CD4-positive, alpha-beta memory T cell (primary cell): ENCODE measurements at regions not wholly inside any gene's neighbourhood (a gene's known extent, or its start where the extent isn't known, plus 50 kb on each side); places are given as distances from the start of the nearest gene placed in this dataset.

Experiments used
- CTCF ChIA-PET: fragments of 350-600 bp; sonication (Branson Sonifier 250); formaldehyde crosslinking; loops from one replicate; lab custom pipeline; 2021; ENCODE audit warnings: inconsistent platforms; ENCODE audit not compliant: partially characterized antibody; lab: Charles Lee
- POLR2A ChIA-PET: fragments of 350-600 bp; sonication (Branson Sonifier 250); formaldehyde crosslinking; loops from one replicate; lab custom pipeline; 2021; ENCODE audit not compliant: partially characterized antibody; lab: Charles Lee
- DNase-seq, 5 donors: peaks; one replicate each; pipeline versions ENCODE4 v3.0.0 to v3.0.0-alpha.2; 2020 to 2022; ENCODE audit warnings: mixed read lengths in 1 of 5
- H3K27ac ChIP-seq: one replicate; pipeline ENCODE4 v1.7.0; 2013; ENCODE audit warnings: low read depth, low read length
- H3K27me3 ChIP-seq: 2 replicates; pipeline ENCODE4 v1.7.0; 2013; ENCODE audit warnings: mild to moderate bottlenecking, low read length, moderate library complexity; ENCODE audit not compliant: insufficient read depth
- H3K36me3 ChIP-seq: 2 replicates; pipeline ENCODE4 v1.7.0; 2013; ENCODE audit warnings: mild to moderate bottlenecking, low read length, moderate library complexity; ENCODE audit not compliant: insufficient read depth
- H3K4me1 ChIP-seq: 2 replicates; pipeline ENCODE4 v1.7.0; 2013; ENCODE audit warnings: mild to moderate bottlenecking, low read length, moderate library complexity; ENCODE audit not compliant: insufficient read depth
- H3K4me3 ChIP-seq, 2 donors: one replicate each; pipeline ENCODE4 v1.7.0; 2013; ENCODE audit warnings: low read length in 2 of 2, mild to moderate bottlenecking in 1 of 2
- H3K9me3 ChIP-seq, 2 donors: one replicate each; pipeline ENCODE4 v1.7.0; 2013; ENCODE audit warnings: low read length in 2 of 2, control low read depth in 1 of 2; ENCODE audit not compliant: control insufficient read depth in 1 of 2
- H3K27ac Mint-ChIP-seq, 7 donors: one replicate each; pipeline ENCODE4 v1.8.0; 2020 to 2021; ENCODE audit warnings: mixed read lengths in 7 of 7, mild to moderate bottlenecking in 6 of 7, inconsistent platforms in 3 of 7, moderate library complexity in 3 of 7
- H3K27me3 Mint-ChIP-seq, 2 donors: one replicate each; pipeline ENCODE4 v1.8.0; 2020 to 2021; ENCODE audit warnings: mixed read lengths in 2 of 2
- H3K36me3 Mint-ChIP-seq, 2 donors: one replicate each; pipeline ENCODE4 v1.8.0; 2020 to 2021; ENCODE audit warnings: mixed read lengths in 2 of 2, inconsistent platforms in 1 of 2, mild to moderate bottlenecking in 1 of 2
- H3K4me1 Mint-ChIP-seq, 4 donors: one replicate each; pipeline ENCODE4 v1.8.0; 2020 to 2021; ENCODE audit warnings: mixed read lengths in 4 of 4, mild to moderate bottlenecking in 1 of 4
- H3K4me3 Mint-ChIP-seq, 8 donors: one replicate each; pipeline ENCODE4 v1.8.0; 2020 to 2021; ENCODE audit warnings: mixed read lengths in 8 of 8, mild to moderate bottlenecking in 7 of 8, moderate library complexity in 6 of 8, inconsistent platforms in 3 of 8
- H3K9me3 Mint-ChIP-seq, 8 donors: one replicate each; pipeline ENCODE4 v1.8.0; 2020 to 2021; ENCODE audit warnings: mixed read lengths in 8 of 8, mild to moderate bottlenecking in 5 of 8, inconsistent platforms in 3 of 8, moderate library complexity in 1 of 8
- intact Hi-C: fragments of 100-400 bp; cut with micrococcal nuclease; formaldehyde crosslinking; loops from one replicate; pipeline ENCODE4 v1.15.1; 2023

- H3K4me3 ChIP-seq, result no peak overlapping the region
- CTCF ChIA-PET, result no interaction called here
- no peaks in the 10 kb centered on the region for H3K27me3 ChIP-seq
- no peak for DNase-seq
- H3K4me3 Mint-ChIP-seq, result no peak overlapping the region
- POLR2A ChIA-PET, result no interaction called here
- peaks cover 0 to 3% of the 10 kb centered on the region in 2 donors for H3K9me3 ChIP-seq
- H3K9me3 Mint-ChIP-seq, result peaks cover 1 to 27% (median 7%) of the 10 kb centered on the region in 8 donors
- H3K4me1 Mint-ChIP-seq, result no peaks in the 10 kb centered on the region
- H3K27ac ChIP-seq, result no peak overlapping the region
- H3K4me1 ChIP-seq, result no peaks in the 10 kb centered on the region
- no peaks in the 10 kb centered on the region for H3K36me3 ChIP-seq
- no peak overlapping the region for H3K27ac Mint-ChIP-seq
- H3K36me3 Mint-ChIP-seq, result no peaks in the 10 kb centered on the region
- intact Hi-C loops, result no loop called here
- no peaks in the 10 kb centered on the region for H3K27me3 Mint-ChIP-seq
Observed at GRCh38 chr4:60953826-60954225, 246.3 kb upstream of the ADGRL3 start.

- no peak overlapping the region for H3K4me3 ChIP-seq
- H3K27ac Mint-ChIP-seq, result no peak overlapping the region
- H3K4me1 ChIP-seq, result no peaks in the 10 kb centered on the region
- POLR2A ChIA-PET, result no interaction called here
- no peaks in the 10 kb centered on the region for H3K27me3 Mint-ChIP-seq
- no peaks in the 10 kb centered on the region for H3K9me3 ChIP-seq
- DNase-seq, result no peak
- no peaks in the 10 kb centered on the region for H3K36me3 Mint-ChIP-seq
- H3K4me1 Mint-ChIP-seq, result no peaks in the 10 kb centered on the region
- intact Hi-C loops, result no loop called here
- no peak overlapping the region for H3K4me3 Mint-ChIP-seq
- H3K27me3 ChIP-seq, result no peaks in the 10 kb centered on the region
- H3K9me3 Mint-ChIP-seq, result peaks cover 2 to 25% (median 7%) of the 10 kb centered on the region in 8 donors
- H3K36me3 ChIP-seq, result no peaks in the 10 kb centered on the region
- no peak overlapping the region for H3K27ac ChIP-seq
- CTCF ChIA-PET, result no interaction called here
Observed at GRCh38 chr4:60962286-60962685, 237.8 kb upstream of the ADGRL3 start.

- no peak for DNase-seq
- Histone ChIP-seq H3K4me1 (no peaks in the 10 kb centered on the region), H3K27me3 (no peaks in the 10 kb centered on the region), H3K36me3 (no peaks in the 10 kb centered on the region), H3K9me3 (no peaks in the 10 kb centered on the region), H3K4me3 (no peak overlapping the region), H3K27ac (no peak overlapping the region)
- H3K27ac Mint-ChIP-seq, result no peak overlapping the region
- CTCF ChIA-PET, result no interaction called here
- POLR2A ChIA-PET, result no interaction called here
- H3K36me3 Mint-ChIP-seq, result peaks cover 0 to 3% of the 10 kb centered on the region in 2 donors
- peaks cover 2 to 21% (median 6%) of the 10 kb centered on the region in 8 donors for H3K9me3 Mint-ChIP-seq
- no peaks in the 10 kb centered on the region for H3K4me1 Mint-ChIP-seq
- no peaks in the 10 kb centered on the region for H3K27me3 Mint-ChIP-seq
- no peak overlapping the region for H3K4me3 Mint-ChIP-seq
- intact Hi-C loops, result no loop called here
Observed at GRCh38 chr4:60981534-60981933, 218.6 kb upstream of the ADGRL3 start.

GRCh38 chr4:60989141-60989540 lies 211.0 kb upstream of the ADGRL3 start:
- Mint-ChIP-seq H3K27ac (no peak overlapping the region), H3K9me3 (peaks cover 4 to 26% (median 10%) of the 10 kb centered on the region in 8 donors), H3K4me3 (no peak overlapping the region), H3K4me1 (no peaks in the 10 kb centered on the region), H3K36me3 (peaks cover 0 to 3% of the 10 kb centered on the region in 2 donors), H3K27me3 (no peaks in the 10 kb centered on the region)
- H3K27me3 ChIP-seq, result no peaks in the 10 kb centered on the region
- ChIA-PET CTCF (no interaction called here), POLR2A (no interaction called here)
- H3K27ac ChIP-seq, result no peak overlapping the region
- H3K4me3 ChIP-seq, result no peak overlapping the region
- H3K4me1 ChIP-seq, result no peaks in the 10 kb centered on the region
- intact Hi-C loops, result no loop called here
- DNase-seq, result no peak
- no peaks in the 10 kb centered on the region for H3K36me3 ChIP-seq
- H3K9me3 ChIP-seq, result no peaks in the 10 kb centered on the region

GRCh38 chr4:60992037-60992436 lies 208.1 kb upstream of the ADGRL3 start:
- Histone ChIP-seq H3K27ac (no peak overlapping the region), H3K4me3 (no peak overlapping the region), H3K36me3 (no peaks in the 10 kb centered on the region), H3K27me3 (no peaks in the 10 kb centered on the region), H3K9me3 (no peaks in the 10 kb centered on the region), H3K4me1 (no peaks in the 10 kb centered on the region)
- H3K9me3 Mint-ChIP-seq, result peaks cover 2 to 23% (median 11%) of the 10 kb centered on the region in 8 donors
- CTCF ChIA-PET, result no interaction called here
- no peaks in the 10 kb centered on the region for H3K36me3 Mint-ChIP-seq
- H3K4me1 Mint-ChIP-seq, result no peaks in the 10 kb centered on the region
- no peak overlapping the region for H3K4me3 Mint-ChIP-seq
- no peak for DNase-seq
- intact Hi-C loops, result no loop called here
- POLR2A ChIA-PET, result no interaction called here
- H3K27ac Mint-ChIP-seq, result no peak overlapping the region
- no peaks in the 10 kb centered on the region for H3K27me3 Mint-ChIP-seq

- Mint-ChIP-seq H3K4me1 (no peaks in the 10 kb centered on the region), H3K36me3 (no peaks in the 10 kb centered on the region), H3K4me3 (no peak overlapping the region), H3K9me3 (peaks cover 7 to 28% (median 14%) of the 10 kb centered on the region in 8 donors), H3K27ac (no peak overlapping the region), H3K27me3 (no peaks in the 10 kb centered on the region)
- ChIA-PET CTCF (no interaction called here), POLR2A (no interaction called here)
- no peaks in the 10 kb centered on the region for H3K36me3 ChIP-seq
- no peaks in the 10 kb centered on the region for H3K4me1 ChIP-seq
- H3K9me3 ChIP-seq, result peaks cover 0 to 5% of the 10 kb centered on the region in 2 donors
- intact Hi-C loops, result no loop called here
- H3K4me3 ChIP-seq, result no peak overlapping the region
- no peak for DNase-seq
- H3K27me3 ChIP-seq, result no peaks in the 10 kb centered on the region
- H3K27ac ChIP-seq, result no peak overlapping the region
Observed at GRCh38 chr4:61003301-61003700, 196.8 kb upstream of the ADGRL3 start.

GRCh38 chr4:61004651-61005170 lies 195.4 kb upstream of the ADGRL3 start:
- no peaks in the 10 kb centered on the region for H3K36me3 ChIP-seq

GRCh38 chr4:61011051-61011450 lies 189.1 kb upstream of the ADGRL3 start:
- CTCF ChIA-PET, result no interaction called here
- Mint-ChIP-seq H3K36me3 (no peaks in the 10 kb centered on the region), H3K4me1 (no peaks in the 10 kb centered on the region), H3K9me3 (peaks cover 4 to 38% (median 23%) of the 10 kb centered on the region in 8 donors), H3K27ac (no peak overlapping the region), H3K27me3 (no peaks in the 10 kb centered on the region), H3K4me3 (no peak overlapping the region)
- POLR2A ChIA-PET, result no interaction called here
- no peak for DNase-seq
- no peaks in the 10 kb centered on the region for H3K36me3 ChIP-seq
- H3K27me3 ChIP-seq, result no peaks in the 10 kb centered on the region
- H3K27ac ChIP-seq, result no peak overlapping the region
- intact Hi-C loops, result no loop called here
- no peaks in the 10 kb centered on the region for H3K9me3 ChIP-seq
- H3K4me3 ChIP-seq, result no peak overlapping the region
- no peaks in the 10 kb centered on the region for H3K4me1 ChIP-seq

More at GRCh38 chr4:61004651-61005170, 195.4 kb upstream of the ADGRL3 start:
- no peak for DNase-seq
- intact Hi-C loops, result no loop called here
- Mint-ChIP-seq H3K9me3 (peaks cover 7 to 22% (median 15%) of the 10 kb centered on the region in 8 donors), H3K4me1 (no peaks in the 10 kb centered on the region), H3K27ac (no peak overlapping the region), H3K27me3 (no peaks in the 10 kb centered on the region), H3K4me3 (no peak overlapping the region), H3K36me3 (no peaks in the 10 kb centered on the region)
- no peak overlapping the region for H3K27ac ChIP-seq
- CTCF ChIA-PET, result no interaction called here
- H3K27me3 ChIP-seq, result no peaks in the 10 kb centered on the region
- POLR2A ChIA-PET, result no interaction called here
- H3K4me3 ChIP-seq, result no peak overlapping the region
- H3K4me1 ChIP-seq, result no peaks in the 10 kb centered on the region
- H3K9me3 ChIP-seq, result no peaks in the 10 kb centered on the region
